ENCODE measurements at regions not wholly inside any gene's neighbourhood (a gene's known extent, or its start where the extent isn't known, plus 50 kb on each side); places are given as distances from the start of the nearest gene placed in this dataset.

- ChIA-PET CTCF (no interaction called here), POLR2A (no interaction called here)
Measured at GRCh38 chr16:82421851-82422250, 204.9 kb upstream of the CDH13 start.

GRCh38 chr16:82419332-82419731 lies 207.4 kb upstream of the CDH13 start:
- ChIA-PET CTCF (interaction anchor here (0.6 kb wide), 1 partner anchor 65 kb away, joined by 3 read pairs; no protein-coding TSS in a partner anchor), POLR2A (no interaction called here)

GRCh38 chr16:82414476-82414875 lies 212.3 kb upstream of the CDH13 start:
- ChIA-PET CTCF (no interaction called here), POLR2A (no interaction called here)

GRCh38 chr16:82412770-82413169 lies 214.0 kb upstream of the CDH13 start:
- CTCF ChIA-PET, result no interaction called here
- POLR2A ChIA-PET, result no interaction called here

- ChIA-PET POLR2A (interaction anchor here (0.6 kb wide), 1 partner anchor 26 kb away, joined by 3 read pairs; no protein-coding TSS in a partner anchor), CTCF (no interaction called here)
Measured at GRCh38 chr16:82405736-82406135, 221.0 kb upstream of the CDH13 start.

GRCh38 chr16:82404586-82405315 lies 222.0 kb upstream of the CDH13 start:
- CTCF ChIA-PET, result no interaction called here
- POLR2A ChIA-PET, result no interaction called here

GRCh38 chr16:82402665-82403218 lies 224.0 kb upstream of the CDH13 start:
- CTCF ChIA-PET, result no interaction called here
- POLR2A ChIA-PET, result no interaction called here

- ChIA-PET CTCF (no interaction called here), POLR2A (no interaction called here)
Measured at GRCh38 chr16:82400046-82400445, 226.7 kb upstream of the CDH13 start.

GRCh38 chr16:82396509-82396908 lies 226.5 kb upstream of the MPHOSPH6 start:
- CTCF ChIA-PET, result no interaction called here
- POLR2A ChIA-PET, result no interaction called here

- CTCF ChIA-PET, result interaction anchor here (0.5 kb wide), 1 partner anchor 28 kb away, joined by 3 read pairs; no protein-coding TSS in a partner anchor
- POLR2A ChIA-PET, result no interaction called here
Measured at GRCh38 chr16:82395212-82395611, 225.2 kb upstream of the MPHOSPH6 start.

GRCh38 chr16:82391690-82392089 lies 221.7 kb upstream of the MPHOSPH6 start:
- POLR2A ChIA-PET, result no interaction called here
- CTCF ChIA-PET, result no interaction called here

GRCh38 chr16:82389956-82390650 lies 220.1 kb upstream of the MPHOSPH6 start:
- CTCF ChIA-PET, result no interaction called here
- POLR2A ChIA-PET, result no interaction called here

- CTCF ChIA-PET, result no interaction called here
- POLR2A ChIA-PET, result no interaction called here
Measured at GRCh38 chr16:82386761-82387160, 216.7 kb upstream of the MPHOSPH6 start.

- ChIA-PET POLR2A (no interaction called here), CTCF (no interaction called here)
Measured at GRCh38 chr16:82384949-82385348, 214.9 kb upstream of the MPHOSPH6 start.

GRCh38 chr16:82384017-82384416 lies 214.0 kb upstream of the MPHOSPH6 start:
- ChIA-PET CTCF (no interaction called here), POLR2A (no interaction called here)

GRCh38 chr16:82382521-82382920 lies 212.5 kb upstream of the MPHOSPH6 start:
- CTCF ChIA-PET, result no interaction called here
- POLR2A ChIA-PET, result no interaction called here

GRCh38 chr16:82379551-82379950 lies 209.5 kb upstream of the MPHOSPH6 start:
- ChIA-PET POLR2A (no interaction called here), CTCF (no interaction called here)

- ChIA-PET POLR2A (no interaction called here), CTCF (no interaction called here)
Measured at GRCh38 chr16:82373976-82374375, 204.0 kb upstream of the MPHOSPH6 start.

GRCh38 chr16:82370282-82370681 lies 200.3 kb upstream of the MPHOSPH6 start:
- ChIA-PET CTCF (no interaction called here), POLR2A (no interaction called here)

GRCh38 chr16:82368041-82368440 lies 198.0 kb upstream of the MPHOSPH6 start:
- ChIA-PET POLR2A (no interaction called here), CTCF (interaction anchor here (0.6 to 0.7 kb wide), 2 partner anchors 27 to 474 kb away, joined by 3 read pairs; no protein-coding TSS in a partner anchor)

- CTCF ChIA-PET, result no interaction called here
- POLR2A ChIA-PET, result no interaction called here
Measured at GRCh38 chr16:82366462-82366861, 196.4 kb upstream of the MPHOSPH6 start.

Data from activated CD8-positive, alpha-beta memory T cell treated with anti-CD3 and anti-CD28 coated beads for 36 hours (primary cell).